ENCODE measurements at regions not wholly inside any gene's neighbourhood (a gene's known extent, or its start where the extent isn't known, plus 50 kb on each side); places are given as distances from the start of the nearest gene placed in this dataset.

DNA sequence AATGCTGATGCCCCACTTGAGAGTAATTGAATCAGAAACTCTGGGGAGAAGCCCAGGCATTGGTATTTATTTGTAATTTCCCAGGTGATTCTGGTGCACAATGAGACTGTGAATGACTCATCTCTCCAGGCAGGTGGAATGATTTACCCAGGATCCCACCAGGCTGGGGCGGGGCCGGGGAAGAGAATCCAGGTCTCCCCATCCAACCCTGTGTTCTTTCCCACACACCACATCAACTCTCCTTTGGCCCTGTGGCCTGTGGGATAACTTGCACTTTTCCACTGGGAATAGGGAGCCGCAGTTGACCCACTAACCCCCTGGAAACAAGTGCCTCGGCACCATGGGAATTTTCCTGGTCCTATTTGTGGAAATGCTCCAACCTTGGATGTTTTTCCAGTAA is 409.8 kb downstream of the ZNF521 start:
- TF ChIP-seq, protein P1, sequence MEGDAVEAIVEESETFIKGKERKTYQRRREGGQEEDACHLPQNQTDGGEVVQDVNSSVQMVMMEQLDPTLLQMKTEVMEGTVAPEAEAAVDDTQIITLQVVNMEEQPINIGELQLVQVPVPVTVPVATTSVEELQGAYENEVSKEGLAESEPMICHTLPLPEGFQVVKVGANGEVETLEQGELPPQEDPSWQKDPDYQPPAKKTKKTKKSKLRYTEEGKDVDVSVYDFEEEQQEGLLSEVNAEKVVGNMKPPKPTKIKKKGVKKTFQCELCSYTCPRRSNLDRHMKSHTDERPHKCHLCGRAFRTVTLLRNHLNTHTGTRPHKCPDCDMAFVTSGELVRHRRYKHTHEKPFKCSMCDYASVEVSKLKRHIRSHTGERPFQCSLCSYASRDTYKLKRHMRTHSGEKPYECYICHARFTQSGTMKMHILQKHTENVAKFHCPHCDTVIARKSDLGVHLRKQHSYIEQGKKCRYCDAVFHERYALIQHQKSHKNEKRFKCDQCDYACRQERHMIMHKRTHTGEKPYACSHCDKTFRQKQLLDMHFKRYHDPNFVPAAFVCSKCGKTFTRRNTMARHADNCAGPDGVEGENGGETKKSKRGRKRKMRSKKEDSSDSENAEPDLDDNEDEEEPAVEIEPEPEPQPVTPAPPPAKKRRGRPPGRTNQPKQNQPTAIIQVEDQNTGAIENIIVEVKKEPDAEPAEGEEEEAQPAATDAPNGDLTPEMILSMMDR (IDR thresholded peaks at IDR 0.05) = no peak
- no peak for TF ChIP-seq ZFX (IDR thresholded peaks at IDR 0.05; ENCODE audit: borderline replicate concordance)
- no peak overlapping the region for H3K27ac ChIP-seq

DNA sequence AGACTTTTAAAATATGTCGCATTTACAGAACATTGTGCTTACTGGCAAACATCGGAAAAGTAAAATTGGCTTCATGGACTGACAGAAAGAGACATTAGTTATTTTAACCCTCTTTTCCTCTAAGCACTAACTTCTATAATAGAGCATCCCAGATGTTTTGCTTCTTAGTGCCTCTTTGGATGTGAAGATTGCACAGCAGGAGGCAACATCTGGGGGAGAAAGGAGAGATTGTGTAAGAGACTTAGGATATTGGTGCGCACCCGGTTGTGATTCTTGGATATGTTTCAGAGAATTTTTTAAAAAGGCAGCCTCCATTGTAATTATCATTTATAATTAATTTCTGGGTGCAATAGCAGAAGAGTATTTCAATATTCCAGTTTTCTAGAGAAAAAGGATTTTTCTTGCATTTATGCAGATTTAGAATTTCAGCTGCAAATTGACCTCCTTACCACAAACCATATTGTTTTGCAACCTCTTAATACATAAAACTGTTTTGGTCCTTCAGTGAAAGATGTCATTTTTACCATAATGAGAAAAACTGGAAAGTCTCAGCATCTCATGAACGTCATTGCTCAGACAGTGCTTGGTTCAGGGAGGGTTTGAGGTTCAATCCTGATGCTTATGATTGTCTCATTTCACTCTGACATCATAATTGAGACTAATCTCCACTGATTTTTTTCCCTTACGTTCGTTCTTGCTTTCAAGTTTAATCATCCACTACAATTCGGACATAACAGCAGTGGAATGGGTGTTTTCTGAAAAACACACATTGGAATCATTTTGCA is 404.3 kb downstream of the ZNF521 start:
- no peak overlapping the region for H3K27ac ChIP-seq
- no peak for TF ChIP-seq ZFX (IDR thresholded peaks at IDR 0.05; ENCODE audit: borderline replicate concordance)
- TF ChIP-seq, protein P1 (IDR thresholded peaks at IDR 0.05) = no peak

DNA sequence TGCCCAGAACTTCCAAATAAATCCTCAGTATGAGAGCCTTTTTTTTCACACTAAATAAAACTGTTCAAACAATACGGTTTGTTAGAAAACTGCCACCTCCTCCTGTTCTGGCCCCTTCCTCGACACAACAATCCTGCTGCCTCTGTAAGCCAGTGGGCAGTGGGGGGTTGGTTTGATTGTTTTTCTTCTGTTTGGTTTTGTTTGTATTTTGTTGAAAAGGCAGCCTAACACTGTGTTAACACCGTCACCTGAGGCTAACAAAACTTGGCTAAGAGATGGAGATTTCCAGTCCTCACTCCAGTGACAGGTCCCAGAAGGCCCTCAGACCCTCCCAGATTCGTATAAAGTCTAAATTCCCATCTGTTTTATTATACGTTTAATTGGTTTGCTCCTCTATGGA is 402.1 kb downstream of the ZNF521 start:
- no peak overlapping the region for H3K27ac ChIP-seq
- no peak for TF ChIP-seq ZFX (IDR thresholded peaks at IDR 0.05; ENCODE audit: borderline replicate concordance)
- TF ChIP-seq, protein P1 (IDR thresholded peaks at IDR 0.05) = no peak

DNA sequence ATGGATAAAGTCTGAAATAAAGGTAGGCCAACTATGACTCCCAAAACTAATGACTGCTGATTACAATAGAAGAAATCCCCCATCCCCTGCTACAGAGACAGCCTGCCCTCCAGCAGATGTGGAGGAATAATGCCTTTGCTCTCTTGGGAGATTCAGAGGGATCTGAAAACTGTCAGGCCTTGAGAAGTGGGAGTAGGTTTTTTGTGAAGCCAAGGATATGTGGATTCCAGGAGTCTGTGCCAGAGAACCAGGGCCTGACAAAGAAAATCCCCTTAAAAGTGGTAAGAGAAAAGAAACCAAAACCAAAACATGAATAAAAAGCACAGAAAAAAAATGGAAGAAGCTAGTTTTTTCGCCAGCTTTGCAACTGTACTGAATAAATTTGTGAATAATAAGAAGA is 397.6 kb downstream of the ZNF521 start:
- no peak overlapping the region for H3K27ac ChIP-seq
- TF ChIP-seq ZFX (IDR thresholded peaks at IDR 0.05; ENCODE audit: borderline replicate concordance) = no peak
- TF ChIP-seq, protein P1 (IDR thresholded peaks at IDR 0.05) = no peak

DNA sequence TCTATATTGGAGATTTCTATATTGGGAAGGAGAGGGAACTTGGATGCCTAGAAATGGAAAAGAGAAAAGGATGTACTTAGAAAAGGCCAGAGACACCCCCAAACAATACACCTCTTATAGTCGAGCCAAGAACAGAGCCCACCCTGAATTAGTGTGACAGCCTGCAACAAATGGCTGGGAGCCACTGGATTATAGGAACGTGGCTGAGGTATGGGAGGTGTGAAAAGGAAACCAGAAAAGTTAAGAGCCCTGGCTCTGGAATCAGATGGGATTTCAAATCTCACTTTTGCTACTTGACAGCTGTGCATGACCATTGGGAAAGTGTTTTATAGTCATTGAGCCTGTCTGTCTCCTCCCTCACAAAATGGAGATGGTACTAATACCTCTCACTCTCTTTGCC is 394.0 kb downstream of the ZNF521 start:
- no peak for TF ChIP-seq ZFX (IDR thresholded peaks at IDR 0.05; ENCODE audit: borderline replicate concordance)
- TF ChIP-seq, protein P1 (IDR thresholded peaks at IDR 0.05) = no peak

DNA sequence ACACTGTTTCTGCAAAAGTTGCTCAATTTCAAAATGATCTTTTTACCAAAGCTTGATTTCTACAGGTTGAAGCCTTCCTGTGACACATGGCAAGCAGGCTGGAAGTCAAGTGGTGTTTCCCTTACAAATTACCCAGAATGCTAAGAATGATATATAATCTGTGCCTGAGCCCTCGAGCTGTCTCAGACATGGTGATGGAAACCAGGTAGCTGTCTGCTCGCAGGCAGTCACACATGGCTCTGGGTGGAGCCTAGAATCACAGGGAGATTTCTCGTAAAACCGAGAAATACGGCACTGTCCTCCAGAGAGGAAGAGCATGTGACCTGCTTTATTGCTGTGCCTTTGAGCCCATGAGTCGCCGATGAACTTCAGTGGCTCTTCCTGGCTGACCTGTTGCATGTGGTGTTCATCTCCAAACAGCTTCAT is 392.9 kb downstream of the ZNF521 start:
- no peak overlapping the region for H3K27ac ChIP-seq
- TF ChIP-seq, protein P1 (IDR thresholded peaks at IDR 0.05) = no peak
- no peak for TF ChIP-seq ZFX (IDR thresholded peaks at IDR 0.05; ENCODE audit: borderline replicate concordance)

More for the DNA sequence above, 394.0 kb downstream of the ZNF521 start:
- no peak overlapping the region for H3K27ac ChIP-seq

DNA sequence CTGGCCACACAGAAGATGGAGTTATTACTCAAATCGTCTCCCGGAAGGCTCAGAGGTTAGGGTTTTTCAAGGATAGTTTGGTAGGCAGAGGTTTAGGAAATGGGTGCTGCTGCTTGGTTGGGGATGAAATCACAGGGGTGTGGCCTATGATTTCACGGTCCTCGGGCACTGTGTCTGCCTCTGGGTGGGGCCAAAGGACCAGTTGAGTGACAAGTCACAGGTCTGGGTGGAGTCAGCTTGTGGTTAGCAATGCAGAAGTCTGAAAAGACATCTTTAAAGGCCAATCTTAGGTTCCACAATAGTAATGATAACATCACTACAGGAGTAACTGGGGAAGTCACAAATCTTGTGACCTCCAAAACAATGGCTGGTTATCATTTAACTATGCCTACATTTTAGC is 387.8 kb downstream of the ZNF521 start:
- H3K27ac ChIP-seq = no peak overlapping the region
- no peak for TF ChIP-seq ZFX (IDR thresholded peaks at IDR 0.05; ENCODE audit: borderline replicate concordance)
- TF ChIP-seq, protein P1 (IDR thresholded peaks at IDR 0.05) = no peak

Measured in 22Rv1 (cell line).